Activated CD4-positive, alpha-beta T cell treated with anti-CD3 and anti-CD28 coated beads for 4 hours (primary cell): ENCODE measurements at regions not wholly inside any gene's neighbourhood (a gene's known extent, or its start where the extent isn't known, plus 50 kb on each side); places are given as distances from the start of the nearest gene placed in this dataset.

Experiments used
- DNase-seq, 2 donors: peaks; one replicate each; pipeline ENCODE4 v3.0.0-alpha.2; 2020

GRCh38 chr13:108360139-108360538 lies 90.6 kb downstream of the TNFSF13B start:
- DNase-seq = no peak

GRCh38 chr13:108361769-108362168 lies 92.3 kb downstream of the TNFSF13B start:
- DNase-seq = no peak

- DNase-seq = no peak
Observed at GRCh38 chr13:108363666-108364065, 94.1 kb downstream of the TNFSF13B start.

GRCh38 chr13:108365255-108365654 lies 95.7 kb downstream of the TNFSF13B start:
- DNase-seq = no peak

- DNase-seq = no peak
Observed at GRCh38 chr13:108368250-108368905, 98.9 kb downstream of the TNFSF13B start.

- DNase-seq = no peak
Observed at GRCh38 chr13:108369412-108369811, 99.9 kb downstream of the TNFSF13B start.

- no peak for DNase-seq
Observed at GRCh38 chr13:108375034-108375433, 105.5 kb downstream of the TNFSF13B start.

- no peak for DNase-seq
Observed at GRCh38 chr13:108375772-108376171, 106.3 kb downstream of the TNFSF13B start.

GRCh38 chr13:108376308-108376707 lies 106.8 kb downstream of the TNFSF13B start:
- no peak for DNase-seq

GRCh38 chr13:108377646-108378206 lies 108.2 kb downstream of the TNFSF13B start:
- no peak for DNase-seq

GRCh38 chr13:108383667-108384066 lies 114.1 kb downstream of the TNFSF13B start:
- DNase-seq = no peak

GRCh38 chr13:108387156-108387555 lies 117.6 kb downstream of the TNFSF13B start:
- DNase-seq = no peak

GRCh38 chr13:108402850-108403249 lies 133.3 kb downstream of the TNFSF13B start:
- no peak for DNase-seq

GRCh38 chr13:108407495-108407894 lies 138.0 kb downstream of the TNFSF13B start:
- no peak for DNase-seq

GRCh38 chr13:108408672-108409071 lies 139.2 kb downstream of the TNFSF13B start:
- no peak for DNase-seq

- no peak for DNase-seq
Observed at GRCh38 chr13:108409730-108410129, 140.2 kb downstream of the TNFSF13B start.

GRCh38 chr13:108419768-108420167 lies 150.2 kb downstream of the TNFSF13B start:
- DNase-seq = no peak

- no peak for DNase-seq
Observed at GRCh38 chr13:108425056-108425455, 155.5 kb downstream of the TNFSF13B start.

GRCh38 chr13:108426893-108427292 lies 157.4 kb downstream of the TNFSF13B start:
- DNase-seq = no peak

- no peak for DNase-seq
Observed at GRCh38 chr13:108427355-108427754, 157.8 kb downstream of the TNFSF13B start.

- DNase-seq = no peak
Observed at GRCh38 chr13:108428691-108429090, 159.2 kb downstream of the TNFSF13B start.

GRCh38 chr13:108433976-108434755 lies 164.6 kb downstream of the TNFSF13B start:
- DNase-seq = no peak

GRCh38 chr13:108435393-108436149 lies 166.1 kb downstream of the TNFSF13B start:
- no peak for DNase-seq
